ENCODE measurements at regions not wholly inside any gene's neighbourhood (a gene's known extent, or its start where the extent isn't known, plus 50 kb on each side); places are given as distances from the start of the nearest gene placed in this dataset.

DNA sequence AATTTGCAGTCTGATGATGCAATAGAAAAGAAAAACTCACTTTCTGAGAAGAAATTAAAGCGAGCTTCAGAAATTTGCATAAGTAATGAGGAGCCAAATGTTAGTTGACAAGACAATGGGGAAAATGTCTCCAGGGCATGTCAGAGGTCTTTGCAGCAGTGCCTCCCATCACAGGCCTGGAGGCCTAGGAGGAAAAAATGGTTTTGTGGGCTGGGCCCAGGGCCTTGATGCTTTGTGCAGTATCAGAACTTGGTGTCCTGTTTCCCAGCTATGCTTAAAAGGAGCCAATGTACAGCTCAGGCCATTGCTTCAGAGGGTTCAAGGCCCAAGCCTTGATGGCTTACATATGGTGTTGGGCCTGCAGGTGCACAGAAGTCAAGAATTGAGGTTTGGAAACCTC is 298.4 kb downstream of the SMARCA2 start:
- no peak for DNase-seq (ENCODE audit: low read depth)
- TF ChIP-seq, protein P1, sequence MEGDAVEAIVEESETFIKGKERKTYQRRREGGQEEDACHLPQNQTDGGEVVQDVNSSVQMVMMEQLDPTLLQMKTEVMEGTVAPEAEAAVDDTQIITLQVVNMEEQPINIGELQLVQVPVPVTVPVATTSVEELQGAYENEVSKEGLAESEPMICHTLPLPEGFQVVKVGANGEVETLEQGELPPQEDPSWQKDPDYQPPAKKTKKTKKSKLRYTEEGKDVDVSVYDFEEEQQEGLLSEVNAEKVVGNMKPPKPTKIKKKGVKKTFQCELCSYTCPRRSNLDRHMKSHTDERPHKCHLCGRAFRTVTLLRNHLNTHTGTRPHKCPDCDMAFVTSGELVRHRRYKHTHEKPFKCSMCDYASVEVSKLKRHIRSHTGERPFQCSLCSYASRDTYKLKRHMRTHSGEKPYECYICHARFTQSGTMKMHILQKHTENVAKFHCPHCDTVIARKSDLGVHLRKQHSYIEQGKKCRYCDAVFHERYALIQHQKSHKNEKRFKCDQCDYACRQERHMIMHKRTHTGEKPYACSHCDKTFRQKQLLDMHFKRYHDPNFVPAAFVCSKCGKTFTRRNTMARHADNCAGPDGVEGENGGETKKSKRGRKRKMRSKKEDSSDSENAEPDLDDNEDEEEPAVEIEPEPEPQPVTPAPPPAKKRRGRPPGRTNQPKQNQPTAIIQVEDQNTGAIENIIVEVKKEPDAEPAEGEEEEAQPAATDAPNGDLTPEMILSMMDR (conservative IDR thresholded peaks at IDR 0.05; ENCODE audit: control insufficient read depth, insufficient read depth, low read depth, low read length): no peak
- no peak overlapping the region for H3K4me3 ChIP-seq (ENCODE audit: control insufficient read depth, low read depth, low read length)

- no peak for DNase-seq (ENCODE audit: low read depth)
Observed at GRCh38 chr9:2317591-2317990, 302.4 kb downstream of the SMARCA2 start.

GRCh38 chr9:2319421-2319820 is 302.2 kb upstream of the VLDLR start:
- H3K4me3 ChIP-seq (ENCODE audit: control insufficient read depth, low read depth, low read length): no peak overlapping the region
- TF ChIP-seq, protein P1 (conservative IDR thresholded peaks at IDR 0.05; ENCODE audit: control insufficient read depth, insufficient read depth, low read depth, low read length): no peak
- peak; percentile 8 for DNase-seq (ENCODE audit: low read depth)

More at GRCh38 chr9:2317591-2317990, 302.4 kb downstream of the SMARCA2 start:
- TF ChIP-seq, protein P1 (conservative IDR thresholded peaks at IDR 0.05; ENCODE audit: control insufficient read depth, insufficient read depth, low read depth, low read length): no peak
- no peak overlapping the region for H3K4me3 ChIP-seq (ENCODE audit: control insufficient read depth, low read depth, low read length)

GRCh38 chr9:2320114-2320513 is 301.5 kb upstream of the VLDLR start:
- DNase-seq (ENCODE audit: low read depth): peak; percentile 16
- no peak overlapping the region for H3K4me3 ChIP-seq (ENCODE audit: control insufficient read depth, low read depth, low read length)
- TF ChIP-seq, protein P1 (conservative IDR thresholded peaks at IDR 0.05; ENCODE audit: control insufficient read depth, insufficient read depth, low read depth, low read length): no peak

- TF ChIP-seq, protein P1 (conservative IDR thresholded peaks at IDR 0.05; ENCODE audit: control insufficient read depth, insufficient read depth, low read depth, low read length): no peak
- no peak overlapping the region for H3K4me3 ChIP-seq (ENCODE audit: control insufficient read depth, low read depth, low read length)
- DNase-seq (ENCODE audit: low read depth): no peak
Observed at GRCh38 chr9:2320632-2321031, 301.0 kb upstream of the VLDLR start.

DNA sequence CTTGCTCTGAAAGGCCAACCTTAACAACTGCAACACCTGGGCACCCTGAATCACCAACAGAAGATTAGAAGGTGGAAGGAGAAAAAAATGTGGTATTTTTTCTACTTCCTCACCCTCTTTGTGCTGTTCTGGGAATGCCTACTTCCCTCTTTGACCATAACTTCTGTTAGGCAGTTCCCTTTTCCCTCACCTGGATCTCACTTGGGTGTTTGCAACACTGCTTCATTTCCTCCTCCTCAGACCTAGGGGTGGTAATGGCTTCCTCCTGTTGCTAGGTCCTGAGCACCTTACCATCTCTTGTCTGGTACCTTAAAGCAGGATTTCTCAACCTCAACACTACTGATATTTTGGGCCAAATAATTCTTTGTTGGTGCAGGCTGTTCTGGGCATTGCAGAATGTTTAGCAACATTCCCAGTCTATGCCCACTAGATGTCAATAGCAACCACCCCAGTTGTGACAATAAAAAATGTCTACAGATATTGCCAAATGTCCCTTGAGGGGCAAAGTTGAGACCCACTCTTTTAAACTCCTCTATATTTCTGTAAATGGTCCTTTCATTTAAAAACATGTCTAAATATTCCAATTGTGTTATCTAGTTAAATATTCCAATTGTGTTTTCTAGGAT is 300.0 kb upstream of the VLDLR start:
- TF ChIP-seq, protein P1 (conservative IDR thresholded peaks at IDR 0.05; ENCODE audit: control insufficient read depth, insufficient read depth, low read depth, low read length): no peak
- no peak for DNase-seq (ENCODE audit: low read depth)
- no peak overlapping the region for H3K4me3 ChIP-seq (ENCODE audit: control insufficient read depth, low read depth, low read length)

DNA sequence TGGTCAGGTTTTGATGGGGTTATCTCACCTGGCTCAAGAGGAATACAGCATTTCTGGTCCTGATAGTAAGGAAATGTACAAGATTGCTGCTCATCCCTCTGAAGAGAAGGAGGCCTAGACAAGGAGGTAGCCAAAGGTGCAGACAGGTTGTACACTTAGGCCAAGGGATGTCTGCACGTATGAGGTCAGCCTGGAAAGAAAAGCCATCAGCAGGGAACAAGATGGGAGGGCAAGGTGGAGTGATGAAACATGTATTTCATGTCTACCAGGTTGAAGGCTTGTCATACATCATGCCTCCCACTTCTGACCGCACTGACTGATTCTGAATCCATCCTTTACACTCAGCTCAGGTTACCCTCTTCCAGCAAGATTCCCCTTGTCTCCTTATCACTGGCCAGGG is 296.8 kb upstream of the VLDLR start:
- H3K4me3 ChIP-seq (ENCODE audit: control insufficient read depth, low read depth, low read length): no peak overlapping the region
- no peak for DNase-seq (ENCODE audit: low read depth)
- TF ChIP-seq, protein P1 (conservative IDR thresholded peaks at IDR 0.05; ENCODE audit: control insufficient read depth, insufficient read depth, low read depth, low read length): no peak
